DND-41 (cell line): ENCODE measurements at regions not wholly inside any gene's neighbourhood (a gene's known extent, or its start where the extent isn't known, plus 50 kb on each side); places are given as distances from the start of the nearest gene placed in this dataset.

Experiments
- ATAC-seq: fragments of 200-7000 bp; cut with Tn5 transposase; 3 replicates; pipeline ENCODE4 v1.9.1; 2021; ENCODE audit warnings: low read depth; ENCODE audit not compliant: insufficient read depth
- DNase-seq: peaks from one replicate; pipeline ENCODE4 v3.0.0-alpha.2; 2020
- H2AFZ ChIP-seq: 2 replicates; pipeline ENCODE4 v1.6.0; 2012; ENCODE audit warnings: low read depth, low read length
- H3K27ac ChIP-seq: 2 replicates; pipeline ENCODE4 v1.5.1; 2012; ENCODE audit warnings: low read length, inconsistent platforms
- H3K27me3 ChIP-seq: fragments of 200-600 bp; sonication (generic); 2 replicates; pipeline ENCODE4 v1.6.0; 2012; ENCODE audit warnings: low read length, mild to moderate bottlenecking, inconsistent platforms; ENCODE audit not compliant: insufficient read depth, poor library complexity
- H3K36me3 ChIP-seq: 2 replicates; pipeline ENCODE4 v1.5.1; 2012; ENCODE audit warnings: low read length, inconsistent platforms; ENCODE audit not compliant: insufficient read depth
- H3K4me1 ChIP-seq: 2 replicates; pipeline ENCODE4 v1.5.1; 2012; ENCODE audit warnings: mild to moderate bottlenecking, low read length; ENCODE audit not compliant: insufficient read depth
- H3K4me2 ChIP-seq: 2 replicates; pipeline ENCODE4 v1.6.0; 2012; ENCODE audit warnings: mild to moderate bottlenecking, moderate library complexity, low read length, inconsistent platforms; ENCODE audit not compliant: insufficient read depth
- H3K4me3 ChIP-seq, 2 experiments: fragments of 200-600 bp in 1 of 2; shearing (Covaris generic) in 1 of 2; 2 replicates each; pipeline ENCODE4 v1.5.1; 2012 to 2016; ENCODE audit warnings: inconsistent platforms in 2 of 2, low read length in 2 of 2, mild to moderate bottlenecking in 2 of 2, low read depth in 1 of 2, moderate library complexity in 1 of 2
- H3K79me2 ChIP-seq: 2 replicates; pipeline ENCODE4 v1.6.0; 2012; ENCODE audit warnings: low read length, inconsistent platforms; ENCODE audit not compliant: insufficient read depth
- H3K9ac ChIP-seq: 2 replicates; pipeline ENCODE4 v1.6.0; 2012; ENCODE audit warnings: low read depth, mild to moderate bottlenecking, inconsistent platforms, low read length, moderate library complexity
- H3K9me3 ChIP-seq: 2 replicates; pipeline ENCODE4 v1.5.1; 2012; ENCODE audit warnings: low read length, moderate library complexity, mild to moderate bottlenecking, inconsistent platforms; ENCODE audit not compliant: insufficient read depth, severe bottlenecking
- H4K20me1 ChIP-seq: 2 replicates; pipeline ENCODE4 v1.6.0; 2012; ENCODE audit warnings: low read length; ENCODE audit not compliant: insufficient read depth
- CTCF ChIP-seq: IDR thresholded peaks from 2 replicates; pipeline ENCODE4 v1.5.1; 2012; ENCODE audit warnings: borderline replicate concordance, low read length, moderate library complexity, mild to moderate bottlenecking; ENCODE audit not compliant: poor library complexity, severe bottlenecking; ENCODE audit errors: extremely low read depth
- EZH2 ChIP-seq: IDR thresholded peaks from 3 replicates; pipeline ENCODE4 v1.6.1; 2012; ENCODE audit warnings: borderline replicate concordance, low read depth, mild to moderate bottlenecking, moderate library complexity, low read length, inconsistent platforms; ENCODE audit not compliant: severe bottlenecking

DNA sequence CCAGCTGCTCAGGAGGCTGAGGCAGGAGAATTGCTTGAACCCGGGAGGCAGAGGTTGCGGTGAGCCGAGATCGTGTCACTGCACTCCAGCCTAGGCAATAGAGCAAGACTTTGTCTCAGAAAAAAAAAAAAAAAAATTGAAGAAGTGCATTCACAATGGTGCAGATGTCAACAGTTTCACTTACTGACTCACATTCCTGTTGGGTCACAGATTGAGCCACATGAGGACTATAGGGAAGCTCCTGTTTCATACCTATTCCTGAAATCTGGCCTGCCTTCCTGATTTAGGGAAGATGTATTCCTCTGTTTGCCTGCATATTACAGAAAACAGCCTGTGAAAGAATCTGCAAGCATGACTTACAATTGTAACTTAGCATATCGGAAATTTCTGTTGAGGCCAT, 78.2 kb downstream of the AKR1C4 start:
- H3K36me3 ChIP-seq, result no peaks in the 10 kb centered on the region
- no peaks in the 10 kb centered on the region for H4K20me1 ChIP-seq
- no peaks in the 10 kb centered on the region for H3K4me1 ChIP-seq
- H3K9me3 ChIP-seq, result no peaks in the 10 kb centered on the region
- H3K9ac ChIP-seq, result no peak overlapping the region
- no peak for ATAC-seq
- no peak for DNase-seq
- no peak overlapping the region for H3K4me2 ChIP-seq
- H3K4me3 ChIP-seq, result no peak overlapping the region
- no peaks in the 10 kb centered on the region for H3K27me3 ChIP-seq
- H3K79me2 ChIP-seq, result no peaks in the 10 kb centered on the region
- no peak overlapping the region for H3K27ac ChIP-seq
- no peak overlapping the region for H2AFZ ChIP-seq
- TF ChIP-seq CTCF (no peak), EZH2 (no peak)

DNA sequence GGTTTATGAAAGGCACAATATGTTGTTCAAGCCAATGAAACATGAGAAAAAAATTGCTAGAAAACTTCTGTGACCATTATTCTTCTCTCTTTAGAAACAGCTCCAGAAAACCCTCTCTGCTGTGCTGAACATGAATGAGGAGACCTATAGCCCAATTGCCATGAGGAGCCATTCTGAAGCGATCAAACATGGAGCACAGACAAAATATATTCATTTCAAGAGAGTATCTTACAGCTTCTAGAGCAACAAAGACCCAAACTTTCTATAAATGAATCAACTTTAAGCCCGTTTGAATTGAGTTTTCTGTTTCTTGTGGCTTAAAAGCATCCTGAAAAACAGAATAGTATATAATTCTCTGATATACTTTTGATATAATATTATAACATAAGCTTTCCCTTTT, 83.4 kb upstream of the UCN3 start:
- Histone ChIP-seq H3K4me3 (no peak overlapping the region), H3K9me3 (no peaks in the 10 kb centered on the region), H3K4me2 (no peak overlapping the region), H3K27me3 (no peaks in the 10 kb centered on the region), H2AFZ (no peak overlapping the region), H3K9ac (no peak overlapping the region), H3K27ac (no peak overlapping the region), H3K36me3 (no peaks in the 10 kb centered on the region), H3K4me1 (peaks cover 10% of the 10 kb centered on the region), H4K20me1 (no peaks in the 10 kb centered on the region), H3K79me2 (no peaks in the 10 kb centered on the region)
- ATAC-seq (no peak), DNase-seq (no peak)
- TF ChIP-seq CTCF (no peak), EZH2 (no peak)

GRCh38 chr10:5282137-5282536, 82.6 kb upstream of the UCN3 start:
- DNase-seq (no peak), ATAC-seq (no peak)
- H3K27ac ChIP-seq, result no peak overlapping the region
- H3K27me3 ChIP-seq, result no peaks in the 10 kb centered on the region
- no peaks in the 10 kb centered on the region for H3K79me2 ChIP-seq
- H4K20me1 ChIP-seq, result no peaks in the 10 kb centered on the region
- no peak overlapping the region for H3K4me3 ChIP-seq
- TF ChIP-seq CTCF, result no peak
- TF ChIP-seq EZH2, result no peak
- no peak overlapping the region for H3K9ac ChIP-seq
- no peaks in the 10 kb centered on the region for H3K36me3 ChIP-seq
- H3K9me3 ChIP-seq, result no peaks in the 10 kb centered on the region
- no peak overlapping the region for H3K4me2 ChIP-seq
- H2AFZ ChIP-seq, result no peak overlapping the region
- peaks cover 10% of the 10 kb centered on the region for H3K4me1 ChIP-seq
